ENCODE measurements at regions not wholly inside any gene's neighbourhood (a gene's known extent, or its start where the extent isn't known, plus 50 kb on each side); places are given as distances from the start of the nearest gene placed in this dataset.

- H3K9ac ChIP-seq (replicated peaks; ENCODE audit: extremely low read depth, insufficient read depth, low read length) = no peak overlapping the region
- TF ChIP-seq FOS (IDR thresholded peaks at IDR 0.05; ENCODE audit: borderline replicate concordance, insufficient read depth, low read length) (no peak), MAX (IDR thresholded peaks at IDR 0.05; ENCODE audit: insufficient read depth, insufficient read length) (no peak), EZH2 (IDR thresholded peaks at IDR 0.05; ENCODE audit: borderline replicate concordance, low read depth, low read length, severe bottlenecking) (no peak), POLR2A (IDR thresholded peaks at IDR 0.05; ENCODE audit: low read depth, low read length) (no peak), POLR2AphosphoS5 (IDR thresholded peaks at IDR 0.05; ENCODE audit: insufficient read depth, low read depth, low read length) (no peak), MYC (IDR thresholded peaks at IDR 0.05; ENCODE audit: low read depth, low read length) (no peak), CTCF (IDR thresholded peaks at IDR 0.05; ENCODE audit: extremely low read depth in 1 of 2, insufficient read depth in 1 of 2, low read depth in 1 of 2, low read length in 2 of 2) (no peak), JUN (IDR thresholded peaks at IDR 0.05; ENCODE audit: borderline replicate concordance, insufficient read depth, insufficient read length, low read depth) (no peak), GATA2 (IDR thresholded peaks at IDR 0.05; ENCODE audit: insufficient read depth, insufficient read length, low read depth, low read length) (no peak)
- H3K4me2 ChIP-seq (ENCODE audit: insufficient read depth, low read length) = no peak overlapping the region
- H3K27ac ChIP-seq (ENCODE audit: insufficient read depth, low read depth, low read length) = no peak overlapping the region
- peak overlapping the region; percentile 10 for H2AFZ ChIP-seq (ENCODE audit: low read depth, low read length)
- H4K20me1 ChIP-seq (replicated peaks; ENCODE audit: control insufficient read depth, extremely low read depth, insufficient read depth, low read length) = no peaks in the 10 kb centered on the region
- intact Hi-C loops (cut with micrococcal nuclease) (no loop called here), dilution Hi-C loops (cut with MboI; ENCODE audit: extremely low pct_ligation_motif_present, low sequenced_read_pairs) (no loop called here)
- ChIA-PET POLR2A (no interaction called here), CTCF (interaction anchor here (0.6 to 1.3 kb wide), 3 partner anchors 11 to 50 kb away, joined by 3 to 4 read pairs (median 3); no protein-coding TSS in a partner anchor)
- no peaks in the 10 kb centered on the region for H3K4me1 ChIP-seq (ENCODE audit: control insufficient read depth, extremely low read depth, insufficient read depth, low read length)
- BruUV-seq (replicated peaks) = no TSS peak
- no peak overlapping the region for H3K4me3 ChIP-seq (replicated peaks in 1 of 3; ENCODE audit: insufficient read depth in 1 of 3, low read depth in 1 of 3, low read length in 3 of 3)
- no peaks in the 10 kb centered on the region for H3K9me3 ChIP-seq (replicated peaks; ENCODE audit: control insufficient read depth, insufficient read depth, low read length)
- H3K36me3 ChIP-seq (ENCODE audit: control insufficient read depth in 2 of 2, extremely low read depth in 1 of 2, insufficient read depth in 2 of 2, low read length in 2 of 2) = no peaks in the 10 kb centered on the region
- no peaks in the 10 kb centered on the region for H3K9me1 ChIP-seq (replicated peaks; ENCODE audit: control insufficient read depth, extremely low read depth, insufficient read depth, low read length)
- no peaks in the 10 kb centered on the region for H3K27me3 ChIP-seq (ENCODE audit: control insufficient read depth in 2 of 2, insufficient read depth in 2 of 2, low read length in 2 of 2)
- H3K79me2 ChIP-seq (ENCODE audit: control insufficient read depth, insufficient read depth, low read length) = no peaks in the 10 kb centered on the region
- FAIRE-seq (no peak), DNase-seq (ENCODE audit: low read depth, low spot score) (peak; percentile 10)
Measured at GRCh38 chr6:4369616-4370015, 234.2 kb upstream of the ECI2 start.
